ENCODE measurements at regions not wholly inside any gene's neighbourhood (a gene's known extent, or its start where the extent isn't known, plus 50 kb on each side); places are given as distances from the start of the nearest gene placed in this dataset.
"Not testable (repeated sequence)": the region's sequence is repeated elsewhere in the genome, so short reads cannot be mapped to it uniquely, and the experiment has no call there.

GRCh38 chr3:153462545-153462944 lies 300.5 kb downstream of the RAP2B start:
- Mint-ChIP-seq H3K36me3 (ENCODE audit: low read depth) (no peaks in the 10 kb centered on the region), H3K4me1 (ENCODE audit: low read depth) (peaks cover 24% of the 10 kb centered on the region), H3K27me3 (ENCODE audit: low read depth) (no peaks in the 10 kb centered on the region), H3K9me3 (no peaks in the 10 kb centered on the region), H3K4me3 (no peak overlapping the region), H3K27ac (no peak overlapping the region)
- CTCF ChIA-PET: interaction anchor here (0.6 kb wide), 1 partner anchor 81 kb away, joined by 3 read pairs; no protein-coding TSS in a partner anchor
- no peak for DNase-seq
- intact Hi-C loops (cut with micrococcal nuclease): no loop called here

- Mint-ChIP-seq H3K27me3 (ENCODE audit: low read depth) (no peaks in the 10 kb centered on the region), H3K9me3 (no peaks in the 10 kb centered on the region), H3K27ac (no peak overlapping the region), H3K4me3 (no peak overlapping the region), H3K36me3 (ENCODE audit: low read depth) (no peaks in the 10 kb centered on the region), H3K4me1 (ENCODE audit: low read depth) (peaks cover 24% of the 10 kb centered on the region)
- CTCF ChIA-PET: no interaction called here
- intact Hi-C loops (cut with micrococcal nuclease): no loop called here
- DNase-seq: no peak
Observed at GRCh38 chr3:153463895-153464294, 301.9 kb downstream of the RAP2B start.

- no peak overlapping the region for H3K4me3 Mint-ChIP-seq
- H3K9me3 Mint-ChIP-seq: no peaks in the 10 kb centered on the region
- H3K36me3 Mint-ChIP-seq (ENCODE audit: low read depth): no peaks in the 10 kb centered on the region
- no peaks in the 10 kb centered on the region for H3K27me3 Mint-ChIP-seq (ENCODE audit: low read depth)
- peaks cover 10% of the 10 kb centered on the region for H3K4me1 Mint-ChIP-seq (ENCODE audit: low read depth)
- no peak for DNase-seq
- no peak overlapping the region for H3K27ac Mint-ChIP-seq
- CTCF ChIA-PET: interaction anchor here (0.6 kb wide), 2 partner anchors 461 to 635 kb away, joined by 3 to 8 read pairs; no protein-coding TSS in a partner anchor
- intact Hi-C loops (cut with micrococcal nuclease): no loop called here
Observed at GRCh38 chr3:153469162-153469561, 307.1 kb downstream of the RAP2B start.

GRCh38 chr3:153484842-153485241 lies 322.8 kb downstream of the RAP2B start:
- H3K36me3 Mint-ChIP-seq (ENCODE audit: low read depth): no peaks in the 10 kb centered on the region
- H3K4me1 Mint-ChIP-seq (ENCODE audit: low read depth): peaks cover 9% of the 10 kb centered on the region
- no peak overlapping the region for H3K27ac Mint-ChIP-seq
- DNase-seq: no peak
- H3K4me3 Mint-ChIP-seq: no peak overlapping the region
- no peaks in the 10 kb centered on the region for H3K9me3 Mint-ChIP-seq
- intact Hi-C loops (cut with micrococcal nuclease): no loop called here
- CTCF ChIA-PET: interaction anchor here (0.9 kb wide), 1 partner anchor 50 kb away, joined by 4 read pairs; no protein-coding TSS in a partner anchor
- no peaks in the 10 kb centered on the region for H3K27me3 Mint-ChIP-seq (ENCODE audit: low read depth)

GRCh38 chr3:153495422-153495821 lies 333.4 kb downstream of the RAP2B start:
- Mint-ChIP-seq H3K27me3 (ENCODE audit: low read depth) (no peaks in the 10 kb centered on the region), H3K4me1 (ENCODE audit: low read depth) (no peaks in the 10 kb centered on the region), H3K9me3 (no peaks in the 10 kb centered on the region), H3K27ac (no peak overlapping the region), H3K36me3 (ENCODE audit: low read depth) (no peaks in the 10 kb centered on the region), H3K4me3 (no peak overlapping the region)
- CTCF ChIA-PET: interaction anchor here (0.7 kb wide), 1 partner anchor 19 kb away, joined by 3 read pairs; no protein-coding TSS in a partner anchor
- DNase-seq: no peak
- intact Hi-C loops (cut with micrococcal nuclease): no loop called here

GRCh38 chr3:153502682-153503081 lies 340.7 kb downstream of the RAP2B start:
- Mint-ChIP-seq H3K27ac (no peak overlapping the region), H3K36me3 (ENCODE audit: low read depth) (no peaks in the 10 kb centered on the region), H3K27me3 (ENCODE audit: low read depth) (no peaks in the 10 kb centered on the region), H3K4me3 (no peak overlapping the region), H3K9me3 (no peaks in the 10 kb centered on the region), H3K4me1 (ENCODE audit: low read depth) (no peaks in the 10 kb centered on the region)
- no peak for DNase-seq
- intact Hi-C loops (cut with micrococcal nuclease): no loop called here
- CTCF ChIA-PET: no interaction called here

GRCh38 chr3:153503873-153504272 lies 341.8 kb downstream of the RAP2B start:
- Mint-ChIP-seq H3K36me3 (ENCODE audit: low read depth) (no peaks in the 10 kb centered on the region), H3K27ac (no peak overlapping the region), H3K9me3 (no peaks in the 10 kb centered on the region), H3K27me3 (ENCODE audit: low read depth) (no peaks in the 10 kb centered on the region), H3K4me3 (no peak overlapping the region), H3K4me1 (ENCODE audit: low read depth) (no peaks in the 10 kb centered on the region)
- intact Hi-C loops (cut with micrococcal nuclease): no loop called here
- no peak for DNase-seq
- CTCF ChIA-PET: no interaction called here

- intact Hi-C loops (cut with micrococcal nuclease); H3K4me1 Mint-ChIP-seq (ENCODE audit: low read depth); H3K9me3 Mint-ChIP-seq; H3K4me3 Mint-ChIP-seq; H3K36me3 Mint-ChIP-seq (ENCODE audit: low read depth); H3K27me3 Mint-ChIP-seq (ENCODE audit: low read depth); CTCF ChIA-PET; DNase-seq; H3K27ac Mint-ChIP-seq: not testable (repeated sequence)
Observed at GRCh38 chr3:153506205-153506604, 344.2 kb downstream of the RAP2B start.

- H3K36me3 Mint-ChIP-seq (ENCODE audit: low read depth); CTCF ChIA-PET; intact Hi-C loops (cut with micrococcal nuclease); H3K27ac Mint-ChIP-seq; H3K4me3 Mint-ChIP-seq; H3K4me1 Mint-ChIP-seq (ENCODE audit: low read depth); DNase-seq; H3K27me3 Mint-ChIP-seq (ENCODE audit: low read depth); H3K9me3 Mint-ChIP-seq: not testable (repeated sequence)
Observed at GRCh38 chr3:153506686-153507085, 344.7 kb downstream of the RAP2B start.

- peak; percentile 12 for DNase-seq
- Mint-ChIP-seq H3K27me3 (ENCODE audit: low read depth) (no peaks in the 10 kb centered on the region), H3K36me3 (ENCODE audit: low read depth) (no peaks in the 10 kb centered on the region), H3K27ac (no peak overlapping the region), H3K4me3 (no peak overlapping the region), H3K9me3 (peaks cover 3% of the 10 kb centered on the region), H3K4me1 (ENCODE audit: low read depth) (no peaks in the 10 kb centered on the region)
- intact Hi-C loops (cut with micrococcal nuclease): loop anchor here (1.0 kb wide), 1 partner anchor 256 kb away; no protein-coding TSS in a partner anchor
- CTCF ChIA-PET: interaction anchor here (0.9 to 1.2 kb wide), 3 partner anchors 11 to 27 kb away, joined by 3 to 5 read pairs (median 3); no protein-coding TSS in a partner anchor
Observed at GRCh38 chr3:153513236-153513635, 351.2 kb downstream of the RAP2B start.

- CTCF ChIA-PET: interaction anchor here (0.6 to 1.5 kb wide), 3 partner anchors 11 to 95 kb away, joined by 3 to 4 read pairs (median 3); no protein-coding TSS in a partner anchor
- no peaks in the 10 kb centered on the region for H3K27me3 Mint-ChIP-seq (ENCODE audit: low read depth)
- no peaks in the 10 kb centered on the region for H3K36me3 Mint-ChIP-seq (ENCODE audit: low read depth)
- H3K27ac Mint-ChIP-seq: no peak overlapping the region
- peaks cover 8% of the 10 kb centered on the region for H3K9me3 Mint-ChIP-seq
- H3K4me1 Mint-ChIP-seq (ENCODE audit: low read depth): no peaks in the 10 kb centered on the region
- no peak for DNase-seq
- intact Hi-C loops (cut with micrococcal nuclease): no loop called here
- no peak overlapping the region for H3K4me3 Mint-ChIP-seq
Observed at GRCh38 chr3:153528473-153528872, 366.4 kb downstream of the RAP2B start.

- no peak for DNase-seq
- Mint-ChIP-seq H3K9me3 (peaks cover 3% of the 10 kb centered on the region), H3K4me1 (ENCODE audit: low read depth) (no peaks in the 10 kb centered on the region), H3K4me3 (no peak overlapping the region), H3K36me3 (ENCODE audit: low read depth) (no peaks in the 10 kb centered on the region), H3K27ac (no peak overlapping the region), H3K27me3 (ENCODE audit: low read depth) (no peaks in the 10 kb centered on the region)
- CTCF ChIA-PET: interaction anchor here (1.8 kb wide), 1 partner anchor 10 kb away, joined by 4 read pairs; no protein-coding TSS in a partner anchor
- intact Hi-C loops (cut with micrococcal nuclease): no loop called here
Observed at GRCh38 chr3:153539263-153539662, 377.2 kb downstream of the RAP2B start.

GRCh38 chr3:153545471-153545870 lies 383.4 kb downstream of the RAP2B start:
- peaks cover 4% of the 10 kb centered on the region for H3K4me1 Mint-ChIP-seq (ENCODE audit: low read depth)
- H3K9me3 Mint-ChIP-seq: peaks cover 3% of the 10 kb centered on the region
- H3K27me3 Mint-ChIP-seq (ENCODE audit: low read depth): no peaks in the 10 kb centered on the region
- no peak overlapping the region for H3K4me3 Mint-ChIP-seq
- DNase-seq: no peak
- intact Hi-C loops (cut with micrococcal nuclease): no loop called here
- H3K36me3 Mint-ChIP-seq (ENCODE audit: low read depth): no peaks in the 10 kb centered on the region
- CTCF ChIA-PET: no interaction called here
- H3K27ac Mint-ChIP-seq: no peak overlapping the region
